Kasumi-1 (cell line): ENCODE measurements at regions not wholly inside any gene's neighbourhood (a gene's known extent, or its start where the extent isn't known, plus 50 kb on each side); places are given as distances from the start of the nearest gene placed in this dataset.

Experiments used
- DNase-seq, 2 experiments: peaks; one replicate each; lab custom pipeline; 2025; lab: John Stamatoyannopoulos, UW

GRCh38 chr12:78406828-78407227, 457.7 kb upstream of the SYT1 start:
- DNase-seq: no peak

GRCh38 chr12:78407722-78408121, 456.9 kb upstream of the SYT1 start:
- no peak for DNase-seq

GRCh38 chr12:78414071-78414470, 450.5 kb upstream of the SYT1 start:
- DNase-seq: no peak

GRCh38 chr12:78418919-78419318, 445.7 kb upstream of the SYT1 start:
- DNase-seq: peak; percentile 97 to 98

GRCh38 chr12:78419513-78419912, 445.1 kb upstream of the SYT1 start:
- DNase-seq: no peak

GRCh38 chr12:78420991-78421390, 443.6 kb upstream of the SYT1 start:
- DNase-seq: no peak

- no peak for DNase-seq
These were observed 434.0 kb upstream of the SYT1 start for GRCh38 chr12:78430551-78430950.

- DNase-seq: no peak
These were observed 432.6 kb upstream of the SYT1 start for GRCh38 chr12:78431931-78432330.

GRCh38 chr12:78439666-78440065, 424.9 kb upstream of the SYT1 start:
- DNase-seq: no peak

- DNase-seq: no peak
These were observed 422.7 kb upstream of the SYT1 start for GRCh38 chr12:78441737-78442453.

- no peak for DNase-seq
These were observed 422.1 kb upstream of the SYT1 start for GRCh38 chr12:78442454-78442801.

GRCh38 chr12:78446555-78446954, 418.0 kb upstream of the SYT1 start:
- DNase-seq: no peak

- no peak for DNase-seq
These were observed 417.2 kb upstream of the SYT1 start for GRCh38 chr12:78447373-78447772.

GRCh38 chr12:78448692-78449091, 415.9 kb upstream of the SYT1 start:
- DNase-seq: no peak

- no peak for DNase-seq
These were observed 408.6 kb upstream of the SYT1 start for GRCh38 chr12:78455991-78456390.

- peak; percentile 71 to 74 for DNase-seq
These were observed 406.6 kb upstream of the SYT1 start for GRCh38 chr12:78457938-78458337.

- peak; percentile 46 to 51 for DNase-seq
These were observed 394.0 kb upstream of the SYT1 start for GRCh38 chr12:78470354-78471195.

GRCh38 chr12:78473136-78473535, 391.4 kb upstream of the SYT1 start:
- DNase-seq: no peak

- no peak for DNase-seq
These were observed 391.0 kb upstream of the SYT1 start for GRCh38 chr12:78473561-78473960.

GRCh38 chr12:78483767-78484315, 380.7 kb upstream of the SYT1 start:
- DNase-seq: no peak

GRCh38 chr12:78489990-78490389, 374.6 kb upstream of the SYT1 start:
- DNase-seq: no peak

GRCh38 chr12:78490861-78491260, 373.7 kb upstream of the SYT1 start:
- DNase-seq: no peak

- no peak for DNase-seq
These were observed 369.7 kb upstream of the SYT1 start for GRCh38 chr12:78494911-78495310.
